ENCODE measurements at regions not wholly inside any gene's neighbourhood (a gene's known extent, or its start where the extent isn't known, plus 50 kb on each side); places are given as distances from the start of the nearest gene placed in this dataset.

GRCh38 chr9:1231998-1232919, 182.1 kb downstream of the DMRT2 start:
- ChIA-PET POLR2A (no interaction called here), CTCF (interaction anchor here (0.9 to 1.5 kb wide), 3 partner anchors 16 to 223 kb away, joined by 3 to 4 read pairs (median 3); no protein-coding TSS in a partner anchor)
- DNase-seq (ENCODE audit: extremely low spot score): no peak
- no peak for TF ChIP-seq CTCF (IDR thresholded peaks at IDR 0.05; ENCODE audit: control extremely low read depth, extremely low read depth, low read depth, missing control alignments)

- CTCF ChIA-PET: interaction anchor here (1.5 kb wide), 1 partner anchor 17 kb away, joined by 4 read pairs; no protein-coding TSS in a partner anchor
- POLR2A ChIA-PET: no interaction called here
- DNase-seq (ENCODE audit: extremely low spot score): no peak
- TF ChIP-seq CTCF (IDR thresholded peaks at IDR 0.05; ENCODE audit: control extremely low read depth, extremely low read depth, low read depth, missing control alignments): no peak
Observed at GRCh38 chr9:1233568-1233967, 183.4 kb downstream of the DMRT2 start.

- ChIA-PET POLR2A (no interaction called here), CTCF (no interaction called here)
- no peak for TF ChIP-seq CTCF (IDR thresholded peaks at IDR 0.05; ENCODE audit: control extremely low read depth, extremely low read depth, low read depth, missing control alignments)
- no peak for DNase-seq (ENCODE audit: extremely low spot score)
Observed at GRCh38 chr9:1235650-1236049, 185.5 kb downstream of the DMRT2 start.

DNA sequence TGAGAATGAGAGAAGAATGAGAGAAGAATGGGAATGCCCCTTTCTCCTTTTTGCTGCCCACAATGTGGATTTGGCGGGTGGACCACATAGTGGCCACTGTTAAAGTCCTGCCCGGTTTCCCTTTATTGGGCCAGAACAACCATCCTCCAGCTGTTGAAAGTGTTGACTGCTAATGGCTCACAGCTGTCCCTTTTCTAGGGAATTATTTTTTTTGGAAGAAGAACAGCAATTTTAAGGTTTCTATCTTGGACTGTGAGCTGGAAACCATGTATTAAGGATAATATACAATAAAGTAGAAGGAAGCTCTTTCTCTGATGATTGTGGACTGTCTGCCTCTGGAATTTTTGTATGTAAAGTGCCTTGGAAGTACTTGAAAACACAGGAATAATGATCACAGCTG, 185.9 kb downstream of the DMRT2 start:
- TF ChIP-seq CTCF (IDR thresholded peaks at IDR 0.05; ENCODE audit: control extremely low read depth, extremely low read depth, low read depth, missing control alignments): no peak
- no peak for DNase-seq (ENCODE audit: extremely low spot score)
- CTCF ChIA-PET: no interaction called here
- POLR2A ChIA-PET: no interaction called here

DNA sequence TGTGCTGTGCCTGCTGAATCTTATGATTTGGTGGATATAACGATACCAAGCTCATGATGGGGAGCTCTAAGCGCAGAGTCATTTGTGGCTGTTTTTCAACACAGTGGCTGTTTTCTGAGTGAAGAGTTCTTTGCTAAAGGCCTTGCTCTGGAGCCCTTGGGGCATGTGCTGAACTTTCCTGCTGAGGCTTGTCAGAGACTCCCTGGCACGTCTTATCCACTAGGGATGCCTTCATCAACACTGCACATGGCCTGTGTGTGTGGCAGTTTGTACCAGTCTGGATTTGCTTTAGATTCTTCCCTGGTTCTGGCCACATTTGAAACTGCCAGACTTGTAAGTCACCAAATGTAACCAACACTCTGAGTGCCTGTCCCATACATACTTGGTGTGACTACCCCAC, 188.2 kb downstream of the DMRT2 start:
- no peak for DNase-seq (ENCODE audit: extremely low spot score)
- TF ChIP-seq CTCF (IDR thresholded peaks at IDR 0.05; ENCODE audit: control extremely low read depth, extremely low read depth, low read depth, missing control alignments): no peak
- ChIA-PET CTCF (interaction anchor here (1.5 kb wide), 1 partner anchor 10 kb away, joined by 3 read pairs; no protein-coding TSS in a partner anchor), POLR2A (no interaction called here)

GRCh38 chr9:1248743-1249142, 198.6 kb downstream of the DMRT2 start:
- CTCF ChIA-PET: interaction anchor here (1.2 kb wide), 1 partner anchor 9 kb away, joined by 3 read pairs; no protein-coding TSS in a partner anchor
- POLR2A ChIA-PET: no interaction called here
- DNase-seq (ENCODE audit: extremely low spot score): no peak
- no peak for TF ChIP-seq CTCF (IDR thresholded peaks at IDR 0.05; ENCODE audit: control extremely low read depth, extremely low read depth, low read depth, missing control alignments)

Data from GM10248 (cell line).